Activated T-cell treated with anti-CD3 and anti-CD28 coated beads, Interleukin-2, amount 50 U/mL, for 48 hours (primary cell): ENCODE measurements at regions not wholly inside any gene's neighbourhood (a gene's known extent, or its start where the extent isn't known, plus 50 kb on each side); places are given as distances from the start of the nearest gene placed in this dataset.

Experiments
- DNase-seq, 2 experiments: peaks; one replicate each; pipeline ENCODE4 v3.0.0-alpha.2; 2020

GRCh38 chr1:232303222-232303620 is 326.7 kb downstream of the SIPA1L2 start:
- no peak for DNase-seq

GRCh38 chr1:232302376-232303221 is 327.3 kb downstream of the SIPA1L2 start:
- no peak for DNase-seq

- no peak for DNase-seq
Observed at GRCh38 chr1:232301246-232301645, 328.7 kb downstream of the SIPA1L2 start.

GRCh38 chr1:232300466-232300865 is 329.5 kb downstream of the SIPA1L2 start:
- no peak for DNase-seq

GRCh38 chr1:232296461-232296860 is 333.5 kb downstream of the SIPA1L2 start:
- DNase-seq, result no peak

- no peak for DNase-seq
Observed at GRCh38 chr1:232293361-232293760, 336.6 kb downstream of the SIPA1L2 start.

- no peak for DNase-seq
Observed at GRCh38 chr1:232292818-232293217, 337.1 kb downstream of the SIPA1L2 start.

- DNase-seq, result no peak
Observed at GRCh38 chr1:232292239-232292638, 337.7 kb downstream of the SIPA1L2 start.

- DNase-seq, result no peak
Observed at GRCh38 chr1:232291681-232292080, 338.3 kb downstream of the SIPA1L2 start.

- no peak for DNase-seq
Observed at GRCh38 chr1:232291261-232291660, 338.7 kb downstream of the SIPA1L2 start.

GRCh38 chr1:232290570-232290969 is 339.4 kb downstream of the SIPA1L2 start:
- DNase-seq, result no peak

- no peak for DNase-seq
Observed at GRCh38 chr1:232287676-232288569, 342.0 kb downstream of the SIPA1L2 start.

- DNase-seq, result no peak
Observed at GRCh38 chr1:232285138-232285537, 344.8 kb downstream of the SIPA1L2 start.

GRCh38 chr1:232283864-232284263 is 346.1 kb downstream of the SIPA1L2 start:
- DNase-seq, result no peak

GRCh38 chr1:232282498-232282897 is 347.4 kb downstream of the SIPA1L2 start:
- DNase-seq, result no peak

GRCh38 chr1:232280910-232281309 is 349.0 kb downstream of the SIPA1L2 start:
- DNase-seq, result no peak

GRCh38 chr1:232279909-232280400 is 350.0 kb downstream of the SIPA1L2 start:
- no peak for DNase-seq

- no peak for DNase-seq
Observed at GRCh38 chr1:232278925-232279324, 351.0 kb downstream of the SIPA1L2 start.

GRCh38 chr1:232276651-232277050 is 353.3 kb downstream of the SIPA1L2 start:
- DNase-seq, result no peak

GRCh38 chr1:232274999-232275710 is 354.8 kb downstream of the SIPA1L2 start:
- DNase-seq, result no peak

GRCh38 chr1:232274236-232274855 is 355.6 kb downstream of the SIPA1L2 start:
- no peak for DNase-seq

GRCh38 chr1:232273011-232273410 is 356.9 kb downstream of the SIPA1L2 start:
- no peak for DNase-seq
